Ascending aorta (tissue), 2 donors: ENCODE measurements at regions not wholly inside any gene's neighbourhood (a gene's known extent, or its start where the extent isn't known, plus 50 kb on each side); places are given as distances from the start of the nearest gene placed in this dataset.

Experiments used
- DNase-seq, 2 donors: peaks; one replicate each; pipeline ENCODE4 v3.0.0-alpha.2; 2019; ENCODE audit warnings: low spot score in 2 of 2
- H3K27ac ChIP-seq, 2 donors: fragments of 200-600 bp; sonication (generic); one replicate each; pipeline ENCODE4 v1.5.1; 2016 to 2017; ENCODE audit warnings: mild to moderate bottlenecking in 1 of 2
- H3K27me3 ChIP-seq: fragments of 200-600 bp; sonication (generic); one replicate; pipeline ENCODE4 v1.5.1; 2017
- H3K36me3 ChIP-seq, 2 donors: fragments of 200-600 bp; sonication (generic); one replicate each; pipeline ENCODE4 v1.5.1; 2016
- H3K4me1 ChIP-seq, 2 donors: fragments of 200-600 bp; sonication (generic); one replicate each; pipeline ENCODE4 v1.5.1; 2016 to 2017; ENCODE audit warnings: mild to moderate bottlenecking in 1 of 2
- H3K4me3 ChIP-seq, 2 donors: fragments of 200-600 bp; sonication (generic); one replicate each; pipeline ENCODE4 v1.5.1; 2016 to 2017; ENCODE audit warnings: mild to moderate bottlenecking in 1 of 2
- H3K9me3 ChIP-seq, 2 donors: fragments of 200-600 bp; sonication (generic); one replicate each; pipeline ENCODE4 v1.5.1; 2016
- CTCF ChIP-seq, 3 experiments: fragments of 200-600 bp in 2 of 3; fragments of 450-650 bp in 1 of 3; sonication (generic) in 2 of 3; IDR thresholded peaks; one replicate each; pipeline ENCODE4 v1.5.1; 2016 to 2019; ENCODE audit warnings: antibody characterized with exemption in 3 of 3, mild to moderate bottlenecking in 1 of 3, moderate library complexity in 1 of 3
- intact Hi-C: fragments of 100-400 bp; cut with DNase I; formaldehyde crosslinking; loops from one replicate; pipeline ENCODE4 v1.15.1; 2023

GRCh38 chr2:11022591-11023273 is 111.0 kb downstream of the KCNF1 start:
- H3K36me3 ChIP-seq: no peaks in the 10 kb centered on the region
- no peaks in the 10 kb centered on the region for H3K9me3 ChIP-seq
- no peak for TF ChIP-seq CTCF (IDR thresholded peaks at IDR 0.05)
- no peak overlapping the region for H3K27ac ChIP-seq
- no peak overlapping the region for H3K4me3 ChIP-seq
- no peak for DNase-seq
- H3K27me3 ChIP-seq: no peaks in the 10 kb centered on the region
- H3K4me1 ChIP-seq: no peaks in the 10 kb centered on the region
- intact Hi-C loops: no loop called here

- no peak for DNase-seq
- no peaks in the 10 kb centered on the region for H3K36me3 ChIP-seq
Measured at GRCh38 chr2:11023326-11024258, 111.9 kb downstream of the KCNF1 start.

GRCh38 chr2:11024259-11024645 is 112.5 kb downstream of the KCNF1 start:
- no peak for DNase-seq
- Histone ChIP-seq H3K4me1 (no peaks in the 10 kb centered on the region), H3K36me3 (no peaks in the 10 kb centered on the region), H3K9me3 (no peaks in the 10 kb centered on the region), H3K27ac (no peak overlapping the region), H3K27me3 (no peaks in the 10 kb centered on the region), H3K4me3 (no peak overlapping the region)
- TF ChIP-seq CTCF (IDR thresholded peaks at IDR 0.05): no peak
- intact Hi-C loops: no loop called here

More at GRCh38 chr2:11023326-11024258, 111.9 kb downstream of the KCNF1 start:
- Histone ChIP-seq H3K9me3 (no peaks in the 10 kb centered on the region), H3K27me3 (no peaks in the 10 kb centered on the region), H3K4me1 (no peaks in the 10 kb centered on the region), H3K27ac (no peak overlapping the region), H3K4me3 (no peak overlapping the region)
- no peak for TF ChIP-seq CTCF (IDR thresholded peaks at IDR 0.05)
- intact Hi-C loops: no loop called here

- no peaks in the 10 kb centered on the region for H3K4me1 ChIP-seq
- TF ChIP-seq CTCF (IDR thresholded peaks at IDR 0.05): no peak
- H3K4me3 ChIP-seq: no peak overlapping the region
- DNase-seq: no peak
- H3K9me3 ChIP-seq: no peaks in the 10 kb centered on the region
- H3K36me3 ChIP-seq: no peaks in the 10 kb centered on the region
- H3K27ac ChIP-seq: no peak overlapping the region
- H3K27me3 ChIP-seq: no peaks in the 10 kb centered on the region
- intact Hi-C loops: no loop called here
Measured at GRCh38 chr2:11024687-11025086, 113.0 kb downstream of the KCNF1 start.

GRCh38 chr2:11026286-11026921 is 114.7 kb downstream of the KCNF1 start:
- H3K4me1 ChIP-seq: no peaks in the 10 kb centered on the region
- TF ChIP-seq CTCF (IDR thresholded peaks at IDR 0.05): no peak
- intact Hi-C loops: no loop called here
- DNase-seq: no peak
- H3K36me3 ChIP-seq: no peaks in the 10 kb centered on the region
- no peaks in the 10 kb centered on the region for H3K9me3 ChIP-seq
- no peak overlapping the region for H3K27ac ChIP-seq
- H3K27me3 ChIP-seq: no peaks in the 10 kb centered on the region
- no peak overlapping the region for H3K4me3 ChIP-seq
